H9 (cell line): ENCODE measurements at regions not wholly inside any gene's neighbourhood (a gene's known extent, or its start where the extent isn't known, plus 50 kb on each side); places are given as distances from the start of the nearest gene placed in this dataset.

Experiments
- DNase-seq: peaks from one replicate; pipeline ENCODE4 v3.0.0-alpha.2; 2017
- H2AFZ ChIP-seq: one replicate; pipeline ENCODE4 v1.6.1; 2013; ENCODE audit warnings: mild to moderate bottlenecking, low read length, control low read depth, moderate library complexity
- H2AK5ac ChIP-seq: 2 replicates; pipeline ENCODE4 v1.6.1; 2013; ENCODE audit warnings: low read length, control low read depth, mixed read lengths; ENCODE audit not compliant: insufficient read length
- H2BK120ac ChIP-seq: one replicate; pipeline ENCODE4 v1.6.1; 2013; ENCODE audit warnings: low read depth, mild to moderate bottlenecking, low read length, control low read depth, inconsistent platforms; ENCODE audit not compliant: poor library complexity, severe bottlenecking
- H2BK12ac ChIP-seq: 2 replicates; pipeline ENCODE4 v1.6.1; 2013; ENCODE audit warnings: low read length, control low read depth, mixed read lengths, low read depth; ENCODE audit not compliant: insufficient read length
- H2BK15ac ChIP-seq: 2 replicates; pipeline ENCODE4 v1.6.1; 2013; ENCODE audit warnings: low read depth, low read length, control low read depth
- H2BK20ac ChIP-seq: one replicate; pipeline ENCODE4 v1.6.1; 2013; ENCODE audit warnings: low read depth, mild to moderate bottlenecking, low read length, control low read depth, inconsistent platforms; ENCODE audit not compliant: poor library complexity, severe bottlenecking
- H2BK5ac ChIP-seq: 2 replicates; pipeline ENCODE4 v1.6.1; 2013; ENCODE audit warnings: low read length, control low read depth, mixed read lengths; ENCODE audit not compliant: insufficient read length
- H3K14ac ChIP-seq: 2 replicates; pipeline ENCODE4 v1.6.1; 2013; ENCODE audit warnings: low read length, control low read depth; ENCODE audit not compliant: insufficient read depth
- H3K18ac ChIP-seq: 2 replicates; pipeline ENCODE4 v1.6.1; 2013; ENCODE audit warnings: low read depth, mild to moderate bottlenecking, mixed read lengths, low read length, control low read depth; ENCODE audit not compliant: insufficient read length
- H3K23ac ChIP-seq: 2 replicates; pipeline ENCODE4 v1.6.1; 2013; ENCODE audit warnings: low read length, control low read depth, mixed read lengths, low read depth; ENCODE audit not compliant: insufficient read length
- H3K23me2 ChIP-seq: 2 replicates; pipeline ENCODE4 v1.6.1; 2013; ENCODE audit warnings: low read depth, mild to moderate bottlenecking, mixed read lengths, low read length, control low read depth; ENCODE audit not compliant: insufficient read length, poor library complexity, severe bottlenecking
- H3K27ac ChIP-seq: 2 replicates; pipeline ENCODE4 v1.5.1; 2013; ENCODE audit warnings: low read length, control low read depth, mixed read lengths, low read depth; ENCODE audit not compliant: insufficient read length
- H3K27me3 ChIP-seq: 2 replicates; pipeline ENCODE4 v1.6.1; 2013; ENCODE audit warnings: low read length, control low read depth, inconsistent platforms; ENCODE audit not compliant: insufficient read depth
- H3K4ac ChIP-seq: 2 replicates; pipeline ENCODE4 v1.6.1; 2013; ENCODE audit warnings: low read depth, mild to moderate bottlenecking, control low read depth, inconsistent platforms, low read length, moderate library complexity
- H3K4me1 ChIP-seq: 2 replicates; pipeline ENCODE4 v1.6.1; 2013; ENCODE audit warnings: low read length, control low read depth, inconsistent platforms; ENCODE audit not compliant: insufficient read depth
- H3K4me2 ChIP-seq: 2 replicates; pipeline ENCODE4 v1.6.1; 2013; ENCODE audit warnings: low read length, control low read depth, mixed read lengths; ENCODE audit not compliant: insufficient read length, insufficient read depth
- H3K56ac ChIP-seq: 2 replicates; pipeline ENCODE4 v1.6.1; 2013; ENCODE audit warnings: low read depth, mild to moderate bottlenecking, mixed read lengths, low read length, control low read depth; ENCODE audit not compliant: insufficient read length
- H3K79me1 ChIP-seq: 2 replicates; pipeline ENCODE4 v1.6.1; 2013; ENCODE audit warnings: low read depth, mild to moderate bottlenecking, moderate library complexity, low read length, control low read depth, inconsistent platforms; ENCODE audit not compliant: insufficient read depth, poor library complexity, severe bottlenecking
- H3K79me2 ChIP-seq: 2 replicates; pipeline ENCODE4 v1.6.1; 2013; ENCODE audit warnings: low read length, control low read depth, inconsistent platforms; ENCODE audit not compliant: insufficient read depth
- H3K9ac ChIP-seq: 2 replicates; pipeline ENCODE4 v1.6.1; 2013; ENCODE audit warnings: low read length, control low read depth, mixed read lengths; ENCODE audit not compliant: insufficient read length; ENCODE audit errors: extremely low read depth
- H3K9me3 ChIP-seq: one replicate; pipeline ENCODE4 v1.6.1; 2013; ENCODE audit warnings: low read depth, low read length, inconsistent platforms; ENCODE audit not compliant: control insufficient read depth
- H3T11ph ChIP-seq: one replicate; pipeline ENCODE4 v1.6.1; 2013; ENCODE audit warnings: mild to moderate bottlenecking, low read length, control low read depth, inconsistent platforms
- H4K20me1 ChIP-seq: one replicate; pipeline ENCODE4 v1.6.1; 2013; ENCODE audit not compliant: control insufficient read depth, insufficient read length, insufficient read depth
- H4K5ac ChIP-seq: 2 replicates; pipeline ENCODE4 v1.6.1; 2013; ENCODE audit warnings: low read depth, mild to moderate bottlenecking, mixed read lengths, low read length, control low read depth; ENCODE audit not compliant: insufficient read length
- H4K8ac ChIP-seq: replicated peaks from 2 replicates; pipeline ENCODE4 v1.6.1; 2013; ENCODE audit warnings: low read length, control low read depth, mixed read lengths, low read depth; ENCODE audit not compliant: insufficient read length
- H4K91ac ChIP-seq: 2 replicates; pipeline ENCODE4 v1.6.1; 2013; ENCODE audit warnings: low read depth, mild to moderate bottlenecking, moderate library complexity, mixed read lengths, low read length, control low read depth; ENCODE audit not compliant: insufficient read length
- H3K27ac Mint-ChIP-seq, 3 experiments: 2 replicates in 2 of 3; 3 replicates in 1 of 3; pipeline ENCODE4 v1.8.0; 2020 to 2021; ENCODE audit warnings: mixed read lengths in 3 of 3, mild to moderate bottlenecking in 1 of 3, moderate library complexity in 1 of 3
- H3K27me3 Mint-ChIP-seq: 2 replicates; pipeline ENCODE4 v1.8.0; 2021; ENCODE audit warnings: low read depth, mild to moderate bottlenecking, moderate library complexity, mixed read lengths
- H3K36me3 Mint-ChIP-seq, 3 experiments: 2 replicates in 2 of 3; 3 replicates in 1 of 3; pipeline ENCODE4 v1.8.0; 2020 to 2021; ENCODE audit warnings: low read depth in 3 of 3, mixed read lengths in 3 of 3; ENCODE audit not compliant: insufficient read depth in 1 of 3
- H3K4me1 Mint-ChIP-seq, 2 experiments: 2 replicates each; pipeline ENCODE4 v1.8.0; 2020; ENCODE audit warnings: mixed read lengths in 2 of 2
- H3K4me3 Mint-ChIP-seq, 2 experiments: 2 replicates in 1 of 2; 3 replicates in 1 of 2; pipeline ENCODE4 v1.8.0; 2020 to 2021; ENCODE audit warnings: mild to moderate bottlenecking in 2 of 2, mixed read lengths in 2 of 2, moderate library complexity in 1 of 2
- H3K9me3 Mint-ChIP-seq, 2 experiments: 2 replicates in 1 of 2; 3 replicates in 1 of 2; pipeline ENCODE4 v1.8.0; 2020; ENCODE audit warnings: mild to moderate bottlenecking in 2 of 2, mixed read lengths in 2 of 2, moderate library complexity in 1 of 2
- WGBS: extraction: QIAGEN DNeasy Blood & Tissue Kit; methylation state at CpG from one replicate; pipeline ENCODE4 v1.1.7; 2013; ENCODE audit warnings: missing lambda C conversion rate, low lambda C conversion rate, mixed read lengths; ENCODE audit not compliant: insufficient read length; ENCODE audit errors: extremely low coverage; 5-methylcytosine and 5-hydroxymethylcytosine counted together
- TF ChIP-seq, protein P1 (sequence below): fragments of 200-600 bp; sonication (generic); conservative IDR thresholded peaks from 3 replicates; pipeline ENCODE4 v1.8.0; 2021; ENCODE audit warnings: antibody characterized with exemption, mild to moderate bottlenecking

- Histone ChIP-seq H3K27ac (no peak overlapping the region), H4K8ac (no peak overlapping the region), H3K9me3 (no peaks in the 10 kb centered on the region), H2BK20ac (no peak overlapping the region), H3K4me2 (no peak overlapping the region), H3K79me2 (no peaks in the 10 kb centered on the region), H3K18ac (no peak overlapping the region), H2AFZ (no peak overlapping the region), H2BK120ac (no peak overlapping the region), H3K27me3 (no peaks in the 10 kb centered on the region), H3K4me1 (no peaks in the 10 kb centered on the region), H2BK5ac (no peak overlapping the region), H3K4ac (no peak overlapping the region), H3T11ph (no peak overlapping the region), H3K56ac (no peak overlapping the region), H2BK15ac (no peak overlapping the region), H3K23me2 (no peaks in the 10 kb centered on the region), H2BK12ac (no peak overlapping the region), H4K91ac (no peak overlapping the region), H3K23ac (no peak overlapping the region), H3K79me1 (no peaks in the 10 kb centered on the region), H3K9ac (no peak overlapping the region), H4K5ac (no peak overlapping the region), H3K14ac (no peak overlapping the region), H4K20me1 (no peaks in the 10 kb centered on the region), H2AK5ac (no peak overlapping the region)
- no peaks in the 10 kb centered on the region for H3K27me3 Mint-ChIP-seq
- no peaks in the 10 kb centered on the region for H3K9me3 Mint-ChIP-seq
- no peak overlapping the region for H3K4me3 Mint-ChIP-seq
- peaks cover 13 to 16% of the 10 kb centered on the region in 2 experiments for H3K4me1 Mint-ChIP-seq
- H3K36me3 Mint-ChIP-seq: no peaks in the 10 kb centered on the region
- TF ChIP-seq, protein P1, sequence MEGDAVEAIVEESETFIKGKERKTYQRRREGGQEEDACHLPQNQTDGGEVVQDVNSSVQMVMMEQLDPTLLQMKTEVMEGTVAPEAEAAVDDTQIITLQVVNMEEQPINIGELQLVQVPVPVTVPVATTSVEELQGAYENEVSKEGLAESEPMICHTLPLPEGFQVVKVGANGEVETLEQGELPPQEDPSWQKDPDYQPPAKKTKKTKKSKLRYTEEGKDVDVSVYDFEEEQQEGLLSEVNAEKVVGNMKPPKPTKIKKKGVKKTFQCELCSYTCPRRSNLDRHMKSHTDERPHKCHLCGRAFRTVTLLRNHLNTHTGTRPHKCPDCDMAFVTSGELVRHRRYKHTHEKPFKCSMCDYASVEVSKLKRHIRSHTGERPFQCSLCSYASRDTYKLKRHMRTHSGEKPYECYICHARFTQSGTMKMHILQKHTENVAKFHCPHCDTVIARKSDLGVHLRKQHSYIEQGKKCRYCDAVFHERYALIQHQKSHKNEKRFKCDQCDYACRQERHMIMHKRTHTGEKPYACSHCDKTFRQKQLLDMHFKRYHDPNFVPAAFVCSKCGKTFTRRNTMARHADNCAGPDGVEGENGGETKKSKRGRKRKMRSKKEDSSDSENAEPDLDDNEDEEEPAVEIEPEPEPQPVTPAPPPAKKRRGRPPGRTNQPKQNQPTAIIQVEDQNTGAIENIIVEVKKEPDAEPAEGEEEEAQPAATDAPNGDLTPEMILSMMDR: peak; percentile 46
- no CpG with 5 or more reads among the region's 13 CpGs for WGBS
- peak; percentile 50 for DNase-seq
- H3K27ac Mint-ChIP-seq: peak overlapping the region in 1 of 3 experiments; percentile 95; a peak in 3 of 7 replicates
Observed at GRCh38 chr9:79312686-79313421, 258.9 kb upstream of the TLE4 start.
